IMR-90 (cell line): ENCODE measurements at regions not wholly inside any gene's neighbourhood (a gene's known extent, or its start where the extent isn't known, plus 50 kb on each side); places are given as distances from the start of the nearest gene placed in this dataset.

ENCODE experiments used
- CHD1 ChIP-seq: IDR thresholded peaks from 2 replicates; pipeline ENCODE4 v1.6.1; 2012; ENCODE audit warnings: low read depth, low read length, improper control_type of control experiment
- CTCF ChIP-seq: conservative IDR thresholded peaks from 2 replicates; pipeline ENCODE4 v1.5.1; 2012; ENCODE audit warnings: mild to moderate bottlenecking, low read depth, low read length, improper control_type of control experiment
- MAZ ChIP-seq: IDR thresholded peaks from 2 replicates; pipeline ENCODE4 v1.6.1; 2012; ENCODE audit warnings: low read depth, mild to moderate bottlenecking, low read length, improper control_type of control experiment, moderate library complexity, borderline replicate concordance
- NFE2L2 ChIP-seq: fragments of 150-350 bp; IDR thresholded peaks from 2 replicates; pipeline ENCODE4 v1.6.1; 2016; ENCODE audit warnings: low read depth, mild to moderate bottlenecking, low read length
- POLR2A ChIP-seq: IDR thresholded peaks from 2 replicates; pipeline ENCODE4 v1.6.1; 2012; ENCODE audit warnings: mild to moderate bottlenecking, low read depth, low read length
- RCOR1 ChIP-seq: IDR thresholded peaks from 2 replicates; pipeline ENCODE4 v1.6.1; 2012; ENCODE audit warnings: mild to moderate bottlenecking, low read length, improper control_type of control experiment; ENCODE audit not compliant: insufficient replicate concordance

GRCh38 chr5:57422993-57423392 lies 59.6 kb downstream of the ACTBL2 start:
- TF ChIP-seq CTCF (no peak), MAZ (no peak), CHD1 (no peak), RCOR1 (no peak), POLR2A (no peak), NFE2L2 (no peak)
